ENCODE measurements at regions not wholly inside any gene's neighbourhood (a gene's known extent, or its start where the extent isn't known, plus 50 kb on each side); places are given as distances from the start of the nearest gene placed in this dataset.

DNA sequence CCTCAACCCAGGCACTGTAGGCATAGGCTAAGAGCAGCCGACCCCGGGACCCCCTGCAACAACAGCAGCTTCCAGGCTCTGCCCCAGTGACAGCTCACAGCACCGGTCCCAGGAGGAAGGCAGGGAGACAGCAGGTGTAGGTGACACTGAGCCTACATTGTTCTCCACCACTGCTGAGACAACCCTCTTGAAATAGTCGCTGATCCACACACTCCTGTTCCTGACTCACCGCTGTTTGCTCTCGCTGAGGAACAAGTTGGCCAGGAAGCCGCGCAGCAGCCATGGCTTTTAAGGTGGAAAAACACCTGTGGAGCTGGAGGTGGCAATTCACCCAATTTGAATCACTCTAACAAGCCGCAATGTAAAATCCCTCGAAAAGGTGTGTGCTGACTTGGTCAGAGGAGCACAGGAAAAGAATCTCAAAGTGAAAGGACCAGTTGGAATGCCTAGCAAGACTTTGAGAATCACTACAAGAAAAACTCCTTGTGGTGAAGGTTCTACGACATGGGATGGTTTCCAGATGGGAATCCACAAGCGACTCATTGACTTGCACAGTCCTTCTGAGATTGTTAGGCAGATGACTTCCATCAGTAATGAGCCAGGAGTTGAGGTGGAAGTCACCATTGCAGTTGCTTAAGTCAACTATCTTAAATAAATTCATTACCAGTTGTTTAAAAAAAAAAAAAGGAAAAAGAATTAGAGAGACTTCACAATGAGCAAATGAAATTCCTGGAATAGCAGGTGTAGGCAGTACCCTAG is 167.5 kb downstream of the ARL4C start:
- Histone ChIP-seq H2BK5ac (ENCODE audit: insufficient read length, low read length) (no peak overlapping the region), H4K8ac (replicated peaks; ENCODE audit: insufficient read length, low read depth, low read length) (no peak overlapping the region), H3K79me1 (ENCODE audit: insufficient read depth, low read depth, low read length, poor library complexity, severe bottlenecking) (no peaks in the 10 kb centered on the region), H3T11ph (ENCODE audit: low read length) (no peak overlapping the region), H3K23me2 (ENCODE audit: insufficient read length, low read depth, low read length, poor library complexity, severe bottlenecking) (no peaks in the 10 kb centered on the region), H3K18ac (ENCODE audit: insufficient read length, low read depth, low read length) (no peak overlapping the region), H2BK12ac (ENCODE audit: insufficient read length, low read depth, low read length) (no peak overlapping the region), H3K4ac (ENCODE audit: low read depth, low read length) (no peak overlapping the region), H3K79me2 (ENCODE audit: insufficient read depth, low read length) (no peaks in the 10 kb centered on the region), H3K27me3 (ENCODE audit: insufficient read depth, low read length) (no peaks in the 10 kb centered on the region), H3K27ac (ENCODE audit: insufficient read length, low read depth, low read length) (no peak overlapping the region), H2BK15ac (ENCODE audit: low read depth, low read length) (no peak overlapping the region), H2AFZ (ENCODE audit: low read length) (no peak overlapping the region), H3K14ac (ENCODE audit: insufficient read depth, low read length) (no peak overlapping the region), H2AK5ac (ENCODE audit: insufficient read length, low read length) (no peak overlapping the region), H4K20me1 (ENCODE audit: control insufficient read depth, insufficient read depth, insufficient read length) (no peaks in the 10 kb centered on the region), H4K91ac (ENCODE audit: insufficient read length, low read depth, low read length) (no peak overlapping the region), H3K23ac (ENCODE audit: insufficient read length, low read depth, low read length) (no peak overlapping the region), H3K4me1 (ENCODE audit: insufficient read depth, low read length) (no peaks in the 10 kb centered on the region), H3K56ac (ENCODE audit: insufficient read length, low read depth, low read length) (no peak overlapping the region), H2BK20ac (ENCODE audit: low read depth, low read length, poor library complexity, severe bottlenecking) (no peak overlapping the region), H2BK120ac (ENCODE audit: low read depth, low read length, poor library complexity, severe bottlenecking) (no peak overlapping the region), H3K9ac (ENCODE audit: extremely low read depth, insufficient read length, low read length) (no peak overlapping the region), H4K5ac (ENCODE audit: insufficient read length, low read depth, low read length) (no peak overlapping the region), H3K4me2 (ENCODE audit: insufficient read depth, insufficient read length, low read length) (no peak overlapping the region), H3K9me3 (ENCODE audit: control insufficient read depth, low read depth, low read length) (no peaks in the 10 kb centered on the region)
- DNase-seq, result no peak
- Mint-ChIP-seq H3K9me3 (no peaks in the 10 kb centered on the region), H3K4me1 (peaks cover 27 to 33% of the 10 kb centered on the region in 2 experiments), H3K27me3 (ENCODE audit: low read depth) (peaks cover 7% of the 10 kb centered on the region; the same call in 1 of the 2 replicates), H3K27ac (no peak overlapping the region), H3K36me3 (ENCODE audit: insufficient read depth in 1 of 3, low read depth in 3 of 3) (no peaks in the 10 kb centered on the region), H3K4me3 (no peak overlapping the region)
- TF ChIP-seq, protein P1, sequence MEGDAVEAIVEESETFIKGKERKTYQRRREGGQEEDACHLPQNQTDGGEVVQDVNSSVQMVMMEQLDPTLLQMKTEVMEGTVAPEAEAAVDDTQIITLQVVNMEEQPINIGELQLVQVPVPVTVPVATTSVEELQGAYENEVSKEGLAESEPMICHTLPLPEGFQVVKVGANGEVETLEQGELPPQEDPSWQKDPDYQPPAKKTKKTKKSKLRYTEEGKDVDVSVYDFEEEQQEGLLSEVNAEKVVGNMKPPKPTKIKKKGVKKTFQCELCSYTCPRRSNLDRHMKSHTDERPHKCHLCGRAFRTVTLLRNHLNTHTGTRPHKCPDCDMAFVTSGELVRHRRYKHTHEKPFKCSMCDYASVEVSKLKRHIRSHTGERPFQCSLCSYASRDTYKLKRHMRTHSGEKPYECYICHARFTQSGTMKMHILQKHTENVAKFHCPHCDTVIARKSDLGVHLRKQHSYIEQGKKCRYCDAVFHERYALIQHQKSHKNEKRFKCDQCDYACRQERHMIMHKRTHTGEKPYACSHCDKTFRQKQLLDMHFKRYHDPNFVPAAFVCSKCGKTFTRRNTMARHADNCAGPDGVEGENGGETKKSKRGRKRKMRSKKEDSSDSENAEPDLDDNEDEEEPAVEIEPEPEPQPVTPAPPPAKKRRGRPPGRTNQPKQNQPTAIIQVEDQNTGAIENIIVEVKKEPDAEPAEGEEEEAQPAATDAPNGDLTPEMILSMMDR (conservative IDR thresholded peaks at IDR 0.05), result no peak
- no CpG with 5 or more reads among the region's 12 CpGs for WGBS (ENCODE audit: extremely low coverage, insufficient read length, low lambda C conversion rate)

Data from H9 (cell line).